GM18508 (cell line): ENCODE measurements at regions not wholly inside any gene's neighbourhood (a gene's known extent, or its start where the extent isn't known, plus 50 kb on each side); places are given as distances from the start of the nearest gene placed in this dataset.

Source experiments
- ATAC-seq: cut with Tn5 transposase; IDR thresholded peaks from one replicate; pipeline ENCODE4 v1.9.1; 2021; ENCODE audit warnings: moderate number of reproducible peaks; ENCODE audit not compliant: insufficient read depth, unreplicated experiment

DNA sequence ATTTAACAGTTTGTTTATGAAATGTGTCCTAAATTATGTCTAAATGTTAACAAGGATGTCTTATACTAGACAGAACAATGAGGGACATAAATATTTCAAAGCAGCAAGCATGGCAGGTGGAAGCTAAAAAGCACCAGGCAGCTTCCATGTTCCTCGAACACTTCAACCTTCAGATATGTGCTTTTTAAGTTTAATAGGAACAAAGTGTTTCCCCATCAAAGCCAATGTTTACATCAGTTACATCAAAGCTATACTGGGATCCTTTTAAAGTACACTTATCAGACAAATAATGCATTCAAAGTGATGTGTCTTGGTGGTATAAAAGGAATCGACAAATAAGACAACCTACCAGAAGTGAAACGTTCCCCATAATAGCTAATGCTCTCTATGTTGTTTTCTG lies 2841.1 kb upstream of the PCDH20 start:
- no peak for ATAC-seq

- ATAC-seq = no peak
Measured at GRCh38 chr13:64255988-64256387, 2840.3 kb upstream of the PCDH20 start.

GRCh38 chr13:64248371-64249065 lies 2832.9 kb upstream of the PCDH20 start:
- ATAC-seq = no peak

- ATAC-seq = no peak
Measured at GRCh38 chr13:64239372-64239771, 2823.7 kb upstream of the PCDH20 start.

- ATAC-seq = no peak
Measured at GRCh38 chr13:64234255-64234654, 2818.6 kb upstream of the PCDH20 start.

DNA sequence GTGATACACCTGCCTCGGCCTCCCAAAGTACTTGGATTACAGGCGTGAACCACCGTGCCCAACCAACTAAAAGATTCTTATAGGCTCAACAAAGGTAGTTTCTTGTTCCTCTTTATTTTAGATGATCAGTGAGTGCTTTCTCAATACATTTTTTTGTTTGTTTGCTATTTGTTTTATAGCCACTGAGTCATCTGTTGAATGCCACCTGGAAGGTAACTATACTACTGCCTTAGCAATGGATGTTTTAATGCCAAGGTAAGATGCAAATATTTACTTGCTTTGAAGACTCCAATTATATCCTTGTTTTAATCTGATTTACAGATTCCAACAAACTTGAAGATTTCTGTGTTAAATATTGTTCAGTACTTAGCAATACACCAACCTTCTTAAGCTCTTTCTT lies 2807.4 kb upstream of the PCDH20 start:
- ATAC-seq = no peak

DNA sequence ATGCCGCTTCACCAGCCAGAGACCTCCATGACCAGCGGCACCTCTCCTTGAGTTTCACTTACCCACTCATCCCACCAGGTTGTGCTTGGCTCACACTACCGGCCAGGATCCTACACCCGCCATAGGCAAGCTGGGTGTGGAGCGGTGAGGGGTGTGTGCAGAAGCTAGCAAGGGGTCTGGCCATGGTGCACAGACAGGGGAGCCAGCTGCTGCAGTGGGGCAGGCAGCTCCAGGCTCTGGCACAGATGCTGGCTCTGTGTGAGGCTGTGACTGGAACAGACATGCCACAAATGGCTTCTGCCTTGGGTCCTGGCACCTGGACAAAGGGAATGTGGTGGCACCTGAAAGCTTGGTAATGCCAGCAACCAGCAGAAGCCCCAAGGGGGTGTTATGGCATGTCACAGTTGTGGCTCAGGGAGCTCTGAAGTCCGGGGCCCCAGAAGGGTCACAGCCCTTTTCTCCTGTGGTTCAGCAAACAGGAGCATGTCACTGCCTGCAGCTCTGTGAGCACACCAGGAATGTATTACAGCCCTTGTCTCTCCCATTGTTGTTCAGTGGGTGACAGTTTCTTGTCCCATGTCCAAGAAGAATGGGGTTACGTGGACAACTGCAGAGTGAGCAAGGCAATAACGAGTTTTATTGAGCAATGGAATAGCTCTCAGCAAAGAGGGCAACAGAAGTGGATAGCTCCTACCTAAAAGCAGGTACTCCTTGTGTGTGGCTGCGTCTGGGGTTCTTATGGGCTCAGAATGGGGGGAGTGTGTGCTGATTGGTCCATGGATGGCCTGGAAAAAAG lies 2791.0 kb upstream of the PCDH20 start:
- ATAC-seq = no peak

DNA sequence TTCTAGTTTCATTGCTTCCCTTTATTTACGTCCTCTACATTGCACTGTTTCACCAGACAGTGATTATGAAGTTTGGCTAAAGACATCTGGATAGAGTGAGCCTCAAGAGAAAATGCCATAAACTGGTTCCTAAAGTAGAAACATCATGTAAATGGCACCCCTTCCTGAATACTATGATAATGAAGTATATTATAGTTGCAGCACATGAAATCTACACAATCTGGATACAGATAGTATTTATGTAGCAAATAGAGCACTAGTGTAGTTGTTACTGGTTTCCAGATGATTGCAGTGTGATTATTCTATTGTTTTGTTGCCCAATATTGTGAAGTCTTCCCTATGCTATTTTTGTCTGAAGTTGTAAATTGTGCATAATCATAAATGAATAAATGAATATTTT lies 2786.9 kb upstream of the PCDH20 start:
- ATAC-seq = no peak

DNA sequence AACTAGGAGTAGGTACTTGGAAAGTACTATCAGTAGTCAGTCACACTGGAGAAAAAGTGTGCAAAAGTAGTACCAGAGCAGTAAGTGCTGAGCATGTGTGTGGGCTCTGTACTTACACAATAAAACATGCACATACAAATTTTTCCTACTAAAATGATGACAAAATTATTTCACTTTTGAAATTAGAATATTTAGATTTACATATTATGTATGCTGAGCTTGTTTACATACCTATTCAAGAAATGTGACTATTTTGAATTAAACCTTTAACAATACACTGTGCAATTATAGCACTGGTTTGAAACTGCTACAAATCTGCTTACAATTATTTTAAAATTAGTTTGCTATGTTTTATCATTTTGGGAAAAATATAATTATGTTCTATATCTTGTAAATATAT lies 2781.6 kb upstream of the PCDH20 start:
- ATAC-seq = no peak

GRCh38 chr13:64186503-64187250 lies 2771.0 kb upstream of the PCDH20 start:
- no peak for ATAC-seq

DNA sequence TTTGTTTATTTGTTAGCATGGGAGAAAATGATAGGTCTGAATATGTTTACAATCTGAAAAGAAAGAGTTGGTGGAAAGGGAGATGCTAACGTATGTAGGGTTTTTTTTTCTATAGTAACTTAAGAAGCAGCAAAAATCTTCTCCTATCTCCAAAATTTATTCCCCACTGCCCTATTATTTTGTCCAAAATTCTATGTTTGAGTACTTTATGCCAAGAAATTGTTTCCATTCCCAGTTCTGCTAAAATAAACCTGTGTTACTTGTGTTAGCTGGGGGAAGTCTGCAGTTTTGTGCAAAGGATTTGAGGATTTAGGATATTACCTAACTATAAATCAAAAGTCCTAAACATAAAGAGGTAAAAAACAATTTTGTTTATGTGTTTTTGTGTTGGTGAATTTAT lies 2770.4 kb upstream of the PCDH20 start:
- no peak for ATAC-seq

DNA sequence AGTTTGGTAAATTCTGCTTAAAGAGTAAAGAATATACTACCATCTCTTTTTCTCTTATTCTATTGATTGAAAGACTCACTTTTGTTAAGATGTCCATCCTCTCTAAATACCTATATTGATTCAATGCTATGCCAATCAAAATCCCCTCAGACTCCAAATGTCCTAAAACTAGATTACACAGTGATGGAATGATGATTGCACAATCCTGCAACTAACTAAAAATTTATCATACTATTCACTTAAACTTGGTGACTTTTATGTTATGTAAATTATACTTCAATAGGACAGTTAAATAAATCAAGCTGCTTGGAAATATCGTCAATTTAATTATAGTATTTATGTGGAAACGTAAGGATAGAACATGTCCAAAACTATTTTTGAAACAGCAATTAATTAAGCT lies 2765.1 kb upstream of the PCDH20 start:
- no peak for ATAC-seq

DNA sequence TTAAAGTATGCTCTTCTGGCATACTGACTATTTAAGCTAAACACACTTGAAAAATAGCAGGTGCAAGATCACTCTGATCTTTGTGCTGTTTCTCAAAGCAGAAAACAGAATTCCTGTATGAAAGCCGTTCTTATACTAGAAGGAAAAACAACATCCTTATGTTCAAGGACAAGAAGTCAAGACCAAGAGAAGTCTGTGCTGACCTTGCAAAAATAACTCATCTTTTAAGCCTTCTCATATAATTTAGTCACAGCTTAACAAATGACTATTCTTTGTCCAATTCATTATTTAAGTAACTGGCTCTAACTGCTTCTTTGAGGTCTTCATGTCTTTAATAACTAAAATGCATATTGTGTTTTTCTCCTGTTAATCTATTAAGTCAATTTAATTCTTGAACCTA lies 2750.2 kb upstream of the PCDH20 start:
- no peak for ATAC-seq

DNA sequence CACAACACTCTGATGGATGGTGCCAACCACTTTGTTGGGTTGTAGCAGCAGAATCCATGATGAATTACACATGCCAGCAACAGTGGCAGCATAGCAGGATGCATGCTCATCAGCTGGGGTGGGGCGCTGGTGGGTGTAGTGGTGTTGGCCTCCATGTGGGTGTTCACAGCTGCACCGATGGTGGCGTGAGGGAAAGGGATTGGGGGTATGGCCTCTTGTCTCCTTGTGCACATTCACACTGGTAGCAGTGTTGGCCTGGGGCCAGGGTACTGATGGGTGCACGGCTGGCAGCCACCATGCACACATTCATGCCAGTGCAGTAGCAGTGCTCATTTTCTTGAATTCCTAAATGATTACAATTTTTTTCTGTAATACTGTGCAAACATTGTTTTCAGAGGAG lies 2748.8 kb upstream of the PCDH20 start:
- ATAC-seq = no peak

DNA sequence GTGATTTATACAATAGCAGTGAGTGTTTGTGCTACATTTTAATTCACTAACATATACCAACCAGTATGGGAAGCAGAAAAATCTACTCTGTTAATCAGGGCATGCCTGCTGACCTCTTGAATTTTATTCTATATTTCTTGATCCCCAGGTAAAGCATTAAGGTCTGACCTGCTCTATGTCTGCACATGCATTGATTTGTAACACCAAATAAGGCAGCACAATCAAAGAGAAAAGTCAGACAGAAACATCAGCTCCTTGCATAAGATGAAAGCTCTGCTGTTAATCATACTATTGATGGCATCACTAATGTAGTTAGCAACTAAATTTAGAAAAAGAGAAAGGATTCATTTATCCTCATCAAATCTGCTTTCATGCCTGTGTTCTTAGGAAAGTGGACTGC lies 2744.8 kb upstream of the PCDH20 start:
- ATAC-seq = no peak

DNA sequence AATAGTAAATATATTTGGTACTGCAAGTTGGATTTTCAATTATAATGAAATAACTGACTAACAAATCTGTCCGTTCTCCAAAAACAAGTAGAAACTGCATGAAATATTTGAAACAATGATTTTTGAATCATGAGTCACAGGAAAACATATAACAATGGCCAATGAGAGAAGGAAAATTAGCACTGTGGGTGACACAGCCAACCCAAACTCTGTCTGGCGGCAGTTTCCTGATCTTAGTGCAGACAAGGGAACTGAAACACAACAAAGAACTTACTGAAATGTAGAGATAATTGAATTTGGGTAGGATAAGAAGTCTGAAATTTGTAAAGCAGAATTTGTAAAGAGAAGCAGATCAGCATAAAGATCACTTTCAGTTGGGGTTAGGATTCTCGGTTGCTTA lies 2743.3 kb upstream of the PCDH20 start:
- no peak for ATAC-seq

- ATAC-seq = no peak
Measured at GRCh38 chr13:64154514-64154913, 2738.9 kb upstream of the PCDH20 start.

DNA sequence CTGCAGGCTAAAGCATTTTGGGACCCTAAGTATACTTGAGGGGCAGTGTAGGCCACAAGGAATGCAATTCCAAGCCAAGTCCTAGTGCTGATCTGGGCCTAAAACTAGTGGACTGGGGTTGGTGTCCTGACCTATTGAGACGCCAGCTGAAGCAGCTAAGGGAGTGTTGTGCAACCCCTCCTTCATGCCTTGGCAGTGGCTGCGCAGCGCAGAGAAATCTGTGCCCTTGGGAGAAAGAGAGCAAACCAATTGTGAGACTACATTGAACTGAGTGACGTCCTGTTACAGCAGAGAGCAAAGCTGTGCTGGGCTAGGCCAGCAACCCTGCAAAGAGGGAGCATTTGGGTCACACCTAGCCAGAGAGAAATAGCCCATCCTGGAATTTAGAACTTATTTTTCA lies 2715.0 kb upstream of the PCDH20 start:
- ATAC-seq = no peak

GRCh38 chr13:64130171-64130570 lies 2714.5 kb upstream of the PCDH20 start:
- ATAC-seq = no peak

- ATAC-seq = no peak
Measured at GRCh38 chr13:64127856-64128255, 2712.2 kb upstream of the PCDH20 start.

GRCh38 chr13:64127192-64127591 lies 2711.5 kb upstream of the PCDH20 start:
- ATAC-seq = no peak
